MV-4-11 (cell line): ENCODE measurements at regions not wholly inside any gene's neighbourhood (a gene's known extent, or its start where the extent isn't known, plus 50 kb on each side); places are given as distances from the start of the nearest gene placed in this dataset.

Experiments used
- DNase-seq: peaks from one replicate; lab custom pipeline; 2025; lab: John Stamatoyannopoulos, UW

- DNase-seq = no peak
Measured at GRCh38 chr10:43735907-43736306, 87.2 kb upstream of the ZNF32 start.

GRCh38 chr10:43734716-43735115, 86.0 kb upstream of the ZNF32 start:
- DNase-seq = no peak

- no peak for DNase-seq
Measured at GRCh38 chr10:43731486-43731885, 82.8 kb upstream of the ZNF32 start.

- DNase-seq = no peak
Measured at GRCh38 chr10:43728425-43728824, 79.7 kb upstream of the ZNF32 start.

- DNase-seq = no peak
Measured at GRCh38 chr10:43727935-43728334, 79.3 kb upstream of the ZNF32 start.

- no peak for DNase-seq
Measured at GRCh38 chr10:43715334-43715733, 66.7 kb upstream of the ZNF32 start.

GRCh38 chr10:43712821-43713584, 64.3 kb upstream of the ZNF32 start:
- no peak for DNase-seq

- DNase-seq = no peak
Measured at GRCh38 chr10:43710772-43711471, 62.2 kb upstream of the ZNF32 start.

GRCh38 chr10:43708262-43708661, 59.6 kb upstream of the ZNF32 start:
- no peak for DNase-seq

GRCh38 chr10:43707770-43708169, 59.1 kb upstream of the ZNF32 start:
- no peak for DNase-seq

GRCh38 chr10:43706166-43706565, 57.5 kb upstream of the ZNF32 start:
- DNase-seq = no peak

- no peak for DNase-seq
Measured at GRCh38 chr10:43703286-43703685, 54.6 kb upstream of the ZNF32 start.

GRCh38 chr10:43702936-43703281, 54.2 kb upstream of the ZNF32 start:
- no peak for DNase-seq

GRCh38 chr10:43702213-43702935, 53.7 kb upstream of the ZNF32 start:
- no peak for DNase-seq

GRCh38 chr10:43701295-43701694, 52.6 kb upstream of the ZNF32 start:
- no peak for DNase-seq

GRCh38 chr10:43700306-43700705, 51.6 kb upstream of the ZNF32 start:
- no peak for DNase-seq

GRCh38 chr10:43699516-43699915, 50.8 kb upstream of the ZNF32 start:
- DNase-seq = no peak
